HG02973 (cell line): ENCODE measurements at regions not wholly inside any gene's neighbourhood (a gene's known extent, or its start where the extent isn't known, plus 50 kb on each side); places are given as distances from the start of the nearest gene placed in this dataset.

Experiments used
- ATAC-seq: cut with Tn5 transposase; IDR thresholded peaks from one replicate; pipeline ENCODE4 v1.9.1; 2021; ENCODE audit warnings: moderate library complexity; ENCODE audit not compliant: unreplicated experiment

- no peak for ATAC-seq
Measured at GRCh38 chr2:60329225-60329624, 224.2 kb downstream of the BCL11A start.

DNA sequence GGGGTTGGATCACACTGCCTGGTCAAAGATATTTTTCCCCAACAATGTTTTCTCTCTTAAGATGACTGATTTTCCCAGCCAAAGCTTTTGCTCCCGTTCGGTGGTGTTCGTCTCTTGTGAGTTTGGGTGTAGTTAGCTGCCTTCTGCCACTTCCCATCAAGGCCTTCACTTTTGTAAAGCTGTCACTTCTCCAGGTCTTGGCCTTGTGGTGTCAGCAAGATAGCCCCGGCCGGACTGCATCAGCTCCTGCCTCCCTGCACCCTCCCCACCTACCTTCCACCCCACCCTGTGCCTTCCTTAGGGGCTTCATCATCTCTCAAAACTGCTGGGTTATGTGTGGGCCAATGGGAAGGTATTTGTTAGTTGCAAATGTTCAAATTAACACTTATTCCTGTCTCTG lies 228.9 kb downstream of the BCL11A start:
- no peak for ATAC-seq

DNA sequence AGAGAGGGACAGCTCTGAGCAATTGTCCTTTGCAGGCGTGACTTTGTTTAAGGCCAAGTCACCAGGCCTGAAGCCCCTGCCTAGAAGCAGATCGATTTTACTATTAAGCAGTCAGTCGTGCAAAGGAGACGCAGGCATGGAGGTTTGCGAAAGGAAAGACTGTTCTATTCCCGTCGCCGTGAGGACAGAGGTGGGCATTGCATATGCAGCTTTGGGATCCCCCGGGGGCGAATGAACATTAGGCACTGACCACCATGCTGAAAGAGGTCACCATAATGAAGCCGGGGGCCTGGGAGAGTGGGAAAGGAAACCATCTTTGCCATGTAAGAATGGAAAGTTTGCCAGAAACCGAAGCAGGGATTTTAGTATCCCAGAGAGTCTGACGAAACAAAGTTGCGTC lies 231.6 kb downstream of the BCL11A start:
- ATAC-seq, result no peak

GRCh38 chr2:60320724-60321123 lies 232.7 kb downstream of the BCL11A start:
- no peak for ATAC-seq

GRCh38 chr2:60319031-60319547 lies 234.4 kb downstream of the BCL11A start:
- no peak for ATAC-seq

GRCh38 chr2:60318544-60318943 lies 234.9 kb downstream of the BCL11A start:
- ATAC-seq, result no peak

GRCh38 chr2:60317844-60318243 lies 235.6 kb downstream of the BCL11A start:
- peak; percentile 80 for ATAC-seq

DNA sequence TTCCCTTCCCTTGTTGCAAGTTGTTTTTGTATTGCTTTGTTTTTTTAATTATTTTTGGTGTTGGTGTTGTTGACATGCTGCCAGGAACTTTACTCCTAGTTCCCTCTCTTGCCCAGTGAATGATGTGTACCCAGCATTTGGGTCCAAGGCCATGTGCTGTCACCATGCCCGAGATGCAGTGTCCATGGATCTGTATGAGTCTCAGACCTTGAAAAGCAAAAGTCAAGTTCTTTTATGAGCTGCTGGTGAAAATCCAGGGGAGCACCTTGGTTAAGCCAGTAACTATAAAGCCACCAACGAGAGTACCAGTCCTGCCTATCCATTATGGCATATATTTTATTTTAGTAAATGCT lies 236.4 kb downstream of the BCL11A start:
- ATAC-seq, result no peak

DNA sequence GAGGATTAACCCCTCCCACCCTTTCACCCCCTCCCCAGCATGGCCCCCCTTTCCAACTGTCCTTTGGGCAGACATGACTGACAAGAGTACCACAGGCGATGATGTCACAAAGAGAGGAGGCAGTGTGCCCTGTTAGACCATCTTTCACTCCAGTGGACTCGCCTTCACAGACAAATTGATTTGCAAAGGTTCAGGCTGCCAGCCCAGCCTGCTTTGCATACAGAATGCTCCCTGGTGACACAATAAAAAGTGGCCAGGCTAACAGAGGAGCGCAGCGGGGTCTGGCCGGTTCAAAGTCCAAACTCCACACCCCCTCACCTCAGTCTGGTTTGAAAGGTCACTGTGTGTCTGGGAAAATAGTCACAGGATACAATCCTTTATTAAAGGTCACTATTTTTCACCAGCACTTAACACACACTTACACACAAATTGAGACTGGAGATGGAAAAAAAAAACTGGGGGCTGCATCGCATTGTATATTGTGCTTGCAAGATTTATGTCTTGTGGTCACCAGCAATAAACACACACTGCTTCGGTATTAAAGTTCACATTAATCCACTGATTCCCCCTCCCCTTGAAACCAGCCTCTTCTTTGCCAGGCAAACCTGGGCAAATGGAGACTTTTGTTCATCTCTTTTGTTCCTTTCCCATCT lies 236.9 kb downstream of the BCL11A start:
- ATAC-seq, result no peak

- no peak for ATAC-seq
Measured at GRCh38 chr2:60313470-60314172, 239.8 kb downstream of the BCL11A start.

DNA sequence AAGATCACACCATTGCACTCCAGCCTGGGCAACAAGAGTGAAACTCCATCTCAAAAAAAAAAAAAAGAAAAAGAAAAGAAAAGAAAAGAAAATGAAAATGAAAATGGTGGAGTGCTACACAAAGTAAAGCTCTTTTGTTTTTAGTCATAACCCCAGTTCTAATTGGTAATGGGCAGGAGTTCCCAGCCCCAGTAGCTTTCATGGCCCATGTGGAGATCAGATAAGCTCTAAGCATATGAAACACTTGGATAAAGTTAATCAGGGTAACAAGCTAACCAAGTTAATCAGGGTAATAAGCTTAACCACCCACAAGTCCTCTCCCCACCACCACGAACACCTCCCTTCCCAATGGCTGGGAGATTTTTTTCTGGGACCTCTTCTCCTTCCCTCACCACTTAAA lies 240.8 kb downstream of the BCL11A start:
- ATAC-seq, result peak; percentile 76

DNA sequence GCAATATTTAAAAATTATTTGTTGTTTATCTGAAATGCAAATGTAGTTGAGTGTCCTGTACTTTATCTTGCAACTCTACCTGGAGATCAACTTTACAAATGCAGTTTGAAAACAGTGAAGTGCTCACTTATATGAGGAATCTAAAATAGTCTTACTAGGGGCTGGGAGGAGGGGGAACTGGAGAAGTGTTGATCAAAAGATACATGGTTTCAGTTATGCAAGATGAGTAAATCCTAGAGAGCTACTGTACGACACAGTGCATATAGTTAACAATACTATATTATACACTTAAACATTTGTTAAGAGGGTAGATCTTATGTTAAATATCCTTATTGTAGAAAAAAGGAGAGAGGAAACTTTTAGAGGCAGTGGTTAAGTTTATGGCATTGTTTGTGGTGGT lies 241.9 kb downstream of the BCL11A start:
- ATAC-seq, result peak; percentile 46

- no peak for ATAC-seq
Measured at GRCh38 chr2:60309941-60310660, 243.4 kb downstream of the BCL11A start.

- no peak for ATAC-seq
Measured at GRCh38 chr2:60309336-60309735, 244.1 kb downstream of the BCL11A start.

DNA sequence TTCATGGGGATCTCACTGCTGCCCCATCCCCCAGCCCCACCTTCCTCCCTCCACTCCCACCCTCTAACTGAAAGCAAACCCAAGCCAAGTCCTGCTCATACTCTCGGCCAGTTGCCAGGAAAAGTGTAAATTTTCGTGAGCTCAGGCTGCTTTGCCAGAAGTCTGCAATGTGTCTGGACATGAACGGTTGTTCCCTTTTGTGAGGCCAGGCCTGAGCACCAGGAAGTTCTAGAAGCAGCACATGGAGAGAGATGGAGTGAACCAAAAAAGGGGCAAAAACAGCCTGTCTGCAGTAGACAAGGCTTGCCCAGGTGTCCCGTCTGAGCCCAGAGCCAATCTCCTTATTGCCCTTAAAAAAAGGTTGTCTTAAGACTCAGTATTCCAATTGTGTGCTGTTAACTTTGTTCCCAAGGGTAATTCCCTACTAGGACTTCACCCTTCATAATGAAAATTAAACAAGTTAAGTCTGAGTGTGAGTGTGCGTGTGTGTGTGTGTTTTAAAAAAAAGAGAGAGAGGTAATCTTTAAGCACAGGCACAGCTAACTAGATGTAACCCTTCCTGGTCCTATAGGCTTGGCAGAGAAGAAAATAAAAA lies 247.1 kb downstream of the BCL11A start:
- ATAC-seq, result no peak

DNA sequence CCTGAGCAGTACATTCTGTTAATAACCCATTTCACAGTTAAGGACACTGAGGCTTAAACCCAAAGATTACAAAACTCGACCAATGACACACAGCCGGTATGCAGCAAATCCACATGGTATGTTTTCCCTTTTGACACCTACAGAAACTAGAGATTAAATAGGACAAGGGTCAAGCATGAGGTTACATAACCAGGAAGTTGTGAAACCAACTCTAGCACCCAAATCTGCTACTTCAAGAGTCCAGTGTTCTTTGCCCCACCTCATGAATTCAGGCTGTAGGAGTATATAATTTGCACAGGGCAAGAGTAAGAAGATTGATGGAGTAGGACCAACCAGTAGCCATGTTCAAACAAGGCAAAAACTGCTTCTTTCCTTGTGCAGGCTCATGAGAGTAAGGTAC lies 249.8 kb downstream of the BCL11A start:
- ATAC-seq, result no peak

GRCh38 chr2:60302377-60303126 lies 250.9 kb downstream of the BCL11A start:
- ATAC-seq, result no peak

GRCh38 chr2:60301726-60302125 lies 251.7 kb downstream of the BCL11A start:
- no peak for ATAC-seq

DNA sequence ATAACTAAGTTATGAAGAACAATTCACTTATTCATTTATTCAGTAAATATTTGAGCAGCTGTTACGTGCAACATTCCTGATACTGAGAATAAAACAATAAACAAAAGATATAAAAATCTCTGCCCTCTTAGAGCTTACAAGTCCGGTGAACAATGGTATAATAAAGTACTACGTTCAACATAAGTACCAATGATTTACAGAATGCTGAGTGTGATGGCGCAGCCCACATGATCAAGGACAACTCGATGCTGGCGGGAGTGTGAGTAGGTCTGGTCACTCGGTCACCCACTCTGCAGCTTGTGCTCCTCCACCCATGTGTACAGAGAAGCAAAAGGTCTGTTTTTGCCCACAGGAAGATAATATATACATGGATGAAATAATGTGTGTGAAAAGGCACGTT lies 254.3 kb downstream of the BCL11A start:
- ATAC-seq, result no peak

DNA sequence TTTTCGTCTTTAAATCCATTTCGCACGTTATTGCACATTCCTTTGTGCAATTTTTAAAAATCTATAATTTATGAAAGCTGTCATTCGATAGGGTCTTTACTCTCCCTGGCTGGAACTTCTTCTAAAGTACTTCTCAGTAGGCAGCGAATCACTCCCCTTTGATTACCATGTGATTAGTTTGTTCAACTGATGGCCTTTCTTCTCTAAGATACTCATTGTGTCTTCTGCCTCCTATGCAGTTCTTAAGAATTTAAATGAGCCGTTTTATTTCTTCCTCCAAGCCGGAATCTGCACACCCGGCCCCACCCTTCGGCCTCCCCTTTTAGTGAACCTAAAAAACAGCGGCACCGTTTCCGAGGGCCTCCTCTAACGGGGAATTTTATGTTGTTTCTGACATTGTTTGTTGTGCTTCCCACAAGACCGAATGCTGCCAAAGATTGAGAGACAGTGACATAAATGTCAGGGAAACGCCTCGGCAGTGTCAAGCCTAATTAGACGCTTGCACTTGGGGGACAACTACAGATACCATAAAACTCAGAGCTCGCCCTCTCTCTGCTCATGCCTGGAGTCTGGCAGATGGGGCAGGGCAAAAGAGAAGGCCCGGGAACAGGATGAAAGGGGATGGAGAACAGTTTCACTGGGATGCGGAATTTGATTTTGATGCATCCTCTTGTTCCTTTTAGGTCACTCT lies 255.3 kb downstream of the BCL11A start:
- ATAC-seq, result no peak
